HG03196 (cell line): ENCODE measurements at regions not wholly inside any gene's neighbourhood (a gene's known extent, or its start where the extent isn't known, plus 50 kb on each side); places are given as distances from the start of the nearest gene placed in this dataset.

Experiments
- ATAC-seq: cut with Tn5 transposase; IDR thresholded peaks from one replicate; pipeline ENCODE4 v1.9.1; 2021; ENCODE audit not compliant: unreplicated experiment

GRCh38 chr11:45036010-45036409 is 85.3 kb upstream of the TP53I11 start:
- no peak for ATAC-seq

DNA sequence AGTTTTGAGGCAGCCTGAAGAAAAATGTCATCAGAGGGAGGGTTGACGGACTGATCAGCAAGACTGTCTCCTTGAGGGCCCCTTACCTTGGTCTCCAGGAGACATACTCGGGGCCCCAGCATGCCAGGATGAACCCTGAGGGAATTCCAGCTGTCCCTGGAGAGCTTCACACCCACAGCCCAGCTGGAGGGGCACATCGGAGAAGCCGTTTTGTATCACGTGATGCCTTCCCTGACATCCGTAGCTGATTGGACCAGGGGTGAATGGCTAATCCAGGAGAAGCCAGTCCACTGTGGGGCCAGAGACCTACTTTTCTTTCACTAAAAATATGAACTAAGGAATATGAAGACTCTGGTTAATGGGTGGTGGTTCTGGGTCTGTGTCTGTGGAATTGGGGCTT is 86.0 kb upstream of the TP53I11 start:
- no peak for ATAC-seq

- ATAC-seq = no peak
Measured at GRCh38 chr11:45037434-45038005, 86.8 kb upstream of the TP53I11 start.

GRCh38 chr11:45038923-45039322 is 88.2 kb upstream of the TP53I11 start:
- no peak for ATAC-seq

- ATAC-seq = no peak
Measured at GRCh38 chr11:45041596-45041995, 90.9 kb upstream of the TP53I11 start.

DNA sequence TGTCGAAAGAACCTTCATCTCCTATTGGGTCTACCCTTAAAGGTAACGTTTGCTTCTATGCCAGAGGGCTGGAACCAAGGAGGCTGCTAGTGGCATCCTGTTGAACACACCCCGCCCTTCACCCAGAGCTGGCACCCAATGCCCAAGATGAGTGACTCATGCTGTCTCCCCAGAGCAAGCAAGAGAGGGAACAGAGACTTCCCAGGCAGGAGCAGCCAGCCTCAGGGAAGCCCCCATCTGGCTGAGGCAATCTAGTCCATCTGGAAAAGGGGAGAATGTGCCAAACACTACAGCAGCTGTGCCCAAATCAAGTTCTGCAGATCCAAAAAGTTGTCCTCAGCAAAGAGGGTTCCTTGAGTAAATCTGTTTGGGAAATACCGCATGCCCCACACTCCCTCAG is 91.9 kb upstream of the TP53I11 start:
- ATAC-seq = no peak

DNA sequence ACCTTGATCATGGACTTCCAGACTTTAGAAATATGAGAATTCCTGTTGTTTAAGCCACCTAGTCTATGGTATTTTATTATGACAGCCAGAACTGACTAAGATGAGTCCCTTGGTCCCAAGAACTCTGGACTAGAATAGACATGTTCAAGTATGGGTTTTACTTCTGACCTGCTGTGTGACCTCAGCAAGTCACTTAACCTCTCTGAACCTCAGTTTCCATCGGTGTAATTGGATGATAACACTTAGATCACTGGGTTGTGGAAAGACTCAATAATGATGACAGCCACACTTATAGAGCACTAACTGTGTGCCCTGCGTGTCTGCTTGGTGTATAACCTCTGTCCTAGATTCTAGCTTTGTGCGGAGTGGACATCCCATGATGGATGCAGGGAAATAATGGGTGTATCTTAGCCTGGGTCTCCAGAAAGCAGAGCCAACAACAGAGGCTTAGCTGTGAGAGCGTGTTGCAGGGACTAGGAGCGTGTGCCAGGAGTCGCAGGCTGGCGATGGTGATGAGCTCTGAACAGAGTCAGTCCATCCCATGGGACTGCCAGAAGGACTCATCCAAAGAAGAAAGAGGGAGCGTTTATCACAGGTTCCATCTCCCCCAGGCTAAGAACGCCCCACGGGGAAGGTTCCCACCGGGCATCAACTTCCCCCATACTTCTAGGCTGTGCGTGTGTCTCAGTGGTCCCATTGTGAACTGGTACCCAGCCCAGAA is 93.2 kb upstream of the TP53I11 start:
- ATAC-seq = no peak

DNA sequence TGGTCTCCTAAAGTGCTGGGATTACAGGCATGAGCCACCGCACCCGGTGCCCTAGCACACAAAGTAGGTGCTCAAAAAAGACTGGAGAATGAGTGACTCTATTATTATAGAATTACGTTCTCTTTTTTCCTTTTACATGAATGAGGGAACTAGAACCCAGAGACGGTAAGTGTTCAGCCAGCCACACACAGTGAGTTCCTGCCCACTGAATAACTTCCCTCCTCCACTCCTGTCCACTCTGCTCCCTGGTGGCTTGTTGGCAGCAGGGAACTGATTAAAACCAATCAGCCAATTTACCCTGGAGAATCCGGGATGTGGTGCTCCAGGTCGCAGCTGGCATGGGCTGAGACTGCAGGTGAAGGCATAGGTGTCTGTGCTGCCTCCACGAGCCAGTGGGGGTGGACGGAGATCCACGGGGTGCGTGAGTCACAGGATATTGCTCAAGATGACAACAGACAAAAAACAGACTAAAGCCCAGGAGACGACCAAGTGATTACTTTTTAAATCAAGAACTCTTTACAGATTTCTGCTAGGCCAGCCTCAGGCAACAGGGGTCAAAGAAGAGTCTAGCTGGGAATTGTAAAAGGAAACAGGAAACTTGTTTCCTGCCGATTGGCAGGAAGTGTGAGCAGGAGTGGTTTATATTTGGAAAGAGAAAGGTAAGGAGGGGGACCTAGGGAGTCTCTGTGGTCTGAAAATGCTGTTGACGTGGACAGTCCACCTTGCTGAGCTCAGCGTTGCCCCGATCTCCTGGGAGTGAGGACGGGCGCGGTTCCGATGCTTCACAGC is 95.2 kb upstream of the TP53I11 start:
- no peak for ATAC-seq

GRCh38 chr11:45048313-45048841 is 97.7 kb upstream of the TP53I11 start:
- no peak for ATAC-seq

DNA sequence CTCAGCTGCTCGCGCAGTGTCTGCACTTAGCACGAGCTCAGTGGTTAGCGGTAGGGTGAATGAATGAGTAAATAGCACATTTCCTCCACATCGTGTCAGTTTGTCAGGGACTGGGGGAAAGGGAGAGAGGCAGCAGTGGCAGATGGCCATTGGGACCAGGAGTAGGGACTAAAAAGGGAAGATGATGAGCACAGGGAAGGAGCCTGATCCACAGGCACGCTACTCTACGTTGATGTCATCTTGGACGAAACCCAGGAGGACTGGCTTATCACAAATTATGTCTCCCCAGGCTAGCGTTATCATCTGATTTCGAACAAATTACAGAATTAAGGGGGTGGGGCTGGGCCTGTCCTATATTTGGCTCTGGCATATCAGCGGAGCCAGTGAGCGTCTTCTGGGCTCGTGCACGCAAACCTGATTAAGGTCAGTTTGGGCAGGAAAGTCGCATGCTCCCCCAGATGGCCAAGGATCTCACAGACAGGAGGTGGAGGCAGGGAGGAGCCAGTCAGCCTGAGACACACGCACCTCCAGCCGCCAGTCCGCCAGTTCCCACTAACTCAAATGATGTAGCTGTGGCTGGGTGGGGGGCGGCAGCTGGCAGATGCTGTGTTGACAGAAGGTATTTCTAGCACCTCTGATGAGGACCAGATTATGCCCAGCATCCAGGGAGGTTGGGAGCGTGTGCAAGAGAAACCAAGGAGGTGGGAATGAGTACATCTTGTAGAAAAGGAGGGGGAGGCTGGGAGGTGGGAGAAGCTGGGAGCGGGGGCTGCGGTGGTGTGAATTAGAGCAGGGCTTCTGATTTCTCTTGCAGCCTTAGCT is 97.4 kb upstream of the PRDM11 start:
- ATAC-seq = no peak

DNA sequence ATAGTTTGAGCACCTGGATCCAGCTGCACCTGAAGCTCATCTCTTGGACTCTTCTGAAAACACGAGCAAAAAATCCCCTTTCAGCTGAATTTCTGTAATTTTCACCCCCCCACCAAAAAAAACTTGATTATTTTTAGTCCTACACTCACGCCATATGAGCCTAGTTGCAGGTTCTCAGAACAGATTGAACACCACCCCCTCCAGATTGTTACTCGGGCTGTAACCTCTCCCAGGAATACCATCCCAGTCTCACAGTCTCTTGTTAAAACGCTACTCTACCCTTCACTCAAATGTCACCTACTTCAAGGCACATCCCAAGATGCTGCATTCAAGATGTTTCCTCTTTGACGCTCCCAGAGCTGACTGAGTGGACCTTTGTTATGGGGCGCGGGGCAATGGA is 96.3 kb upstream of the PRDM11 start:
- ATAC-seq = no peak

DNA sequence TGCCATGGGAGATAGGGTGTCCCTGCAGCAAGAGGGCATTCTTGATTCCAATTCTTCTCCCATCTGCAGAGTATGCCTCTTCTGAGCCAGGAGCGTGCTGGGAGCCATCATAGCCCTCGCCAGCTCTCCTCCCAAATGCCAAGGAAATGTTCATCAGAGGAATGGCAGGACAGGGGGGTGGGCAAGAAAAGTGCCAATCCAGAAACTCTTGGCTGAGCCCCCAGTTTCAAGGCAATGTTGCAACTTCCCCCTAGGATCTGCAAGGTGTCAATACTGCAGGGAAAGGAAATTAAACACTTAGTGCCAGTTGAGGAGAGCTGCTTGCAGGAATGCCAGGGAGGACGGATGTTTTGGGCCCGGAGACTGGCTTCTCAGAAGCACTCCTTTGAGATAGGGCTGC is 94.8 kb upstream of the PRDM11 start:
- ATAC-seq = no peak

DNA sequence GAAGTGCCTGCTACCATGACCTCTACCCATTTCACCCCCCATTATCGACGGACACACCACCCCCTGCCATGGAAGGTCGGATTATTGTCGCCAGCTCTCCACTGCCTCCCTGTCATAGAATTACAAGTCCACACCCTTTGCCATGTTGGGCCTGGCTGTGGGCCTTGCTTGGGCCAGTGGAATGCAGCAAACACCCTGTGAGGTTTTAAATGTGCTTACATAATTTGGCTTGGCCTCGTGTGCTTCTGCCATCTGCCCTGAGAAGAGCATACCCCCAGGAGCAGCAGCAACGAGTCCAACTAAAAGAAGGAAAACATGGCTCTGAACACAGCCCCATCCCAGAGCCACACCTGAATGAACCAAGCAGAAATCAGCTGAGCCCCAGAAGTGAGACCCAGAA is 94.1 kb upstream of the PRDM11 start:
- no peak for ATAC-seq

- no peak for ATAC-seq
Measured at GRCh38 chr11:45053736-45054446, 92.5 kb upstream of the PRDM11 start.

DNA sequence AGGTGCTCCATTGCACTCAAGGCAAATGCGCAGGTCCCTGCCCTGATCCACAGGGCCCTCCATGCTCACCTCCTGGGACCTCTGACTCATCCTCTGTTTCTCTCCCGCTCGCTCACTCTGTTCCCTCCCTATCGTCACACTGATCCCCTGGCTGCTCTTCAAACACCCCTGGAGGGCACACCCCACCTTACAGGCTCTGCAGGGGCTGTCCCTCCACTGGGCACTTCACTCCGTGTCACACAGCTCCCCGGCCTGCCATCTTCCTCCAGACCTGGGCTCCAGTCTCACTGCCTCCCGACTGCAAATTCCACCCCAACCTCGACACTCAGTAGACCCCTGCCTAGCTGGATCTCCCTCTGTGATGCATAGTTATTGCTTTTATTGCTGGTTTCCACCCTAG is 91.5 kb upstream of the PRDM11 start:
- ATAC-seq = no peak

- no peak for ATAC-seq
Measured at GRCh38 chr11:45056529-45056928, 89.9 kb upstream of the PRDM11 start.

GRCh38 chr11:45057938-45058646 is 88.3 kb upstream of the PRDM11 start:
- no peak for ATAC-seq

DNA sequence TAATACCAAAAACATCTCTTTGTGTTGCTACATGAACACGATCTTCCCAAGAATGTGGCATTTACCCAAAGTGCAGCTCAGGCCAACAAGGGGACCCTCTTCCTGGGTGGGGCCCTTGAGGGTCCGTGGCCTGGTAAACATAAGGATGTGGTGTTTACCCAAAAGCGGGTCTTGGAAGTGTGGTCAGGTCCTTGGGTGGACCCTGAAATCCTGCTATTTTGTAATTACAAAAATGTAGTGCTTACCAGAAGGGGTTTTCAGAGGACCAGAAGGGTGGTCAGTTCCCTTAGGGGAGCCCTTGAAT is 87.8 kb upstream of the PRDM11 start:
- ATAC-seq = no peak

DNA sequence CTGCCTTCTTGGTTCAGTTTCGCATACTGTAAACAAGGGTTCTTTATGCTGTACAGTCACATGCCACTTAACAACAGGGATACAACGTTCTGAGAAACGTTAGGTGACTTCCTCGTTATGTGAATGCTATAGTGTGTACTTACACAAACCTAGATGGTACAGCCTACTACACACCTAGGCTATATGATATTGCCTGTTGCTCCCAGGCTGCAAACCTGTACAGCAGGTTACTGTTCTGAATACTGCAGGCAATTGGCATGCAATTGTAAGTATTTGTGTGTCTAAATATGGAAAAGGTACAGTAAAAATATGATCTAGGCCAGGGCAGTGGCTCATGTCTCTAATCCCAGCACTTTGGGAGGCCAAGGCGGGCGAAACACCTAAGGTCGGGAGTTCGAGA is 85.7 kb upstream of the PRDM11 start:
- no peak for ATAC-seq

DNA sequence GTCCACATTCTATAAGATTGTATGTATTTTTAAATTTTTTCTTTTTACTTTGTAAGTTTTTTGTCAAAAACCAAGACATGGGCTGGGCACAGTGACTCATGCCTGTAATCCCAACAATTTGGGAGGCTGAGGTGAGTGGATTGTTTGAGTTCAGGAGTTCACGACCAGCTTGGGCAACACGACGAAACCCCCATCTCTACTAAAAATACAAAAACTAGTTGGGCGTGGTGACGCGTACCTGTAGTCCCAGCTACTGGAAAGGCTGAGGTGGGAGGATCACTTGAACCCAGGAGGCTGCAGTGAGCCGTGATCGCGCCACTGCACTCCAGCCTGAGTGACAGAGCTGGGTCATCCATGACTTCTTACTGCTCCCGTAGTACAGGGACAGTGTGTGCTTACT is 84.8 kb upstream of the PRDM11 start:
- ATAC-seq = no peak
